ENCODE measurements at regions not wholly inside any gene's neighbourhood (a gene's known extent, or its start where the extent isn't known, plus 50 kb on each side); places are given as distances from the start of the nearest gene placed in this dataset.

DNA sequence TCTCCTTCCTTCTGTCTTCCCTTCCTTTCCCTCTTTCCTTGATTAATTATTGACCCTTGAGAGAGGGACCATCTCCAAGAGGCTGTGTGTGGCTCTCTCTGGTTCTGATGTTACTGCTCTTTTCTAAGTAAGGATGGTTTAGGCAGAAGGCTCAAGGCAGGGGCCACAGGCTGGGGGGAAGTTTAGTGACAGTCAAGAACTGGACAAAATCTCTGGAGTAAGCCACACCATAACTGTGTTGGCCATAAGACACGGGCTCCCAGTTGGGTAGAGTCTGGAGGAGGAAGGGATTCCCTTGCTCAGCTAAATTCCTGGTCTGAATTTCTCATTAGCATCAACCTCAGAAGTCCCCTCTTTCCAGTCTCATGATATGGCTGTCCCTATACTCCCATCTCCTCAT, 74.7 kb downstream of the BUD13 start:
- H3K27me3 Mint-ChIP-seq = peaks cover 21% of the 10 kb centered on the region
- no peak for ATAC-seq (replicated peaks; ENCODE audit: extremely low read depth, poor library complexity, severe bottlenecking)
- no peaks in the 10 kb centered on the region for H3K36me3 Mint-ChIP-seq (ENCODE audit: insufficient read depth)
- no peaks in the 10 kb centered on the region for H3K9me3 Mint-ChIP-seq
- no peak for DNase-seq (ENCODE audit: low spot score in 2 of 2)
- no peak overlapping the region for H3K27ac Mint-ChIP-seq (ENCODE audit: low read depth)
- no peaks in the 10 kb centered on the region for H3K4me1 Mint-ChIP-seq
- no peak overlapping the region for H3K4me3 Mint-ChIP-seq

- DNase-seq (ENCODE audit: low spot score in 2 of 2) (no peak), ATAC-seq (replicated peaks; ENCODE audit: extremely low read depth, poor library complexity, severe bottlenecking) (no peak)
- Mint-ChIP-seq H3K9me3 (no peaks in the 10 kb centered on the region), H3K27ac (ENCODE audit: low read depth) (no peak overlapping the region), H3K27me3 (peaks cover 21% of the 10 kb centered on the region), H3K4me3 (no peak overlapping the region), H3K36me3 (ENCODE audit: insufficient read depth) (no peaks in the 10 kb centered on the region), H3K4me1 (no peaks in the 10 kb centered on the region)
Measured at GRCh38 chr11:116697639-116698038, 75.1 kb downstream of the BUD13 start.

DNA sequence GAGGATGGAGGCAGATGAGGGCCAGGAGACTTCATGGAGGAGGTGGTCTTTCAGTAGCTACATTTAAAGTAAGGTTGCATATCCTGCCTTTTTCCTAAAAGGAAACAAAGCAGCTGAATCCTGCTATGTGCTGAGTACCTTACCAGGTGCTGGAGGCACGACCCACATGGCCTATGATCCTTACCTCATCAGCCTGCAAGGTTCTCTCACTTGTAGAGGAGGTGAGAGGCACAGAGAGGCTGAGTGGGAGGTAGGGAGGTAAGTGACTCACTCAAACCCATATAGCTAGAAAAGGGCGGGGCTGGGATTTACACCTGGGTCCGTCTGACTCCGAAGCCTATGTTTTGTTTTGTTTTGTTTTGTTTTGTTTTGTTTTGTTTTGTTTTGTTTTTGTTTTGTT, 75.8 kb downstream of the BUD13 start:
- Mint-ChIP-seq H3K9me3 (no peaks in the 10 kb centered on the region), H3K27ac (ENCODE audit: low read depth) (no peak overlapping the region), H3K4me1 (no peaks in the 10 kb centered on the region), H3K27me3 (peaks cover 21% of the 10 kb centered on the region), H3K36me3 (ENCODE audit: insufficient read depth) (no peaks in the 10 kb centered on the region), H3K4me3 (no peak overlapping the region)
- ATAC-seq (replicated peaks; ENCODE audit: extremely low read depth, poor library complexity, severe bottlenecking) (no peak), DNase-seq (ENCODE audit: low spot score in 2 of 2) (no peak)

GRCh38 chr11:116696381-116696941, 76.3 kb downstream of the BUD13 start:
- no peaks in the 10 kb centered on the region for H3K36me3 Mint-ChIP-seq (ENCODE audit: insufficient read depth)
- H3K4me1 Mint-ChIP-seq = no peaks in the 10 kb centered on the region
- H3K9me3 Mint-ChIP-seq = no peaks in the 10 kb centered on the region
- no peak overlapping the region for H3K27ac Mint-ChIP-seq (ENCODE audit: low read depth)
- DNase-seq (ENCODE audit: low spot score in 2 of 2) (no peak), ATAC-seq (replicated peaks; ENCODE audit: extremely low read depth, poor library complexity, severe bottlenecking) (no peak)
- no peak overlapping the region for H3K4me3 Mint-ChIP-seq
- H3K27me3 Mint-ChIP-seq = peaks cover 21% of the 10 kb centered on the region

- no peaks in the 10 kb centered on the region for H3K4me1 Mint-ChIP-seq
- H3K9me3 Mint-ChIP-seq = no peaks in the 10 kb centered on the region
- DNase-seq (ENCODE audit: low spot score in 2 of 2) = no peak
- H3K4me3 Mint-ChIP-seq = no peak overlapping the region
- no peak overlapping the region for H3K27ac Mint-ChIP-seq (ENCODE audit: low read depth)
- peaks cover 21% of the 10 kb centered on the region for H3K27me3 Mint-ChIP-seq
- no peak for ATAC-seq (replicated peaks; ENCODE audit: extremely low read depth, poor library complexity, severe bottlenecking)
- no peaks in the 10 kb centered on the region for H3K36me3 Mint-ChIP-seq (ENCODE audit: insufficient read depth)
Measured at GRCh38 chr11:116695657-116696254, 77.0 kb downstream of the BUD13 start.

- DNase-seq (ENCODE audit: low spot score in 2 of 2) (no peak), ATAC-seq (replicated peaks; ENCODE audit: extremely low read depth, poor library complexity, severe bottlenecking) (no peak)
- no peak overlapping the region for H3K4me3 Mint-ChIP-seq
- H3K36me3 Mint-ChIP-seq (ENCODE audit: insufficient read depth) = no peaks in the 10 kb centered on the region
- H3K27me3 Mint-ChIP-seq = peaks cover 21% of the 10 kb centered on the region
- H3K4me1 Mint-ChIP-seq = no peaks in the 10 kb centered on the region
- no peak overlapping the region for H3K27ac Mint-ChIP-seq (ENCODE audit: low read depth)
- H3K9me3 Mint-ChIP-seq = no peaks in the 10 kb centered on the region
Measured at GRCh38 chr11:116694815-116695590, 77.8 kb downstream of the BUD13 start.

GRCh38 chr11:116694349-116694725, 78.5 kb downstream of the BUD13 start:
- peaks cover 21% of the 10 kb centered on the region for H3K27me3 Mint-ChIP-seq
- no peak for DNase-seq (ENCODE audit: low spot score in 2 of 2)
- ATAC-seq (replicated peaks; ENCODE audit: extremely low read depth, poor library complexity, severe bottlenecking) = no peak
- H3K4me3 Mint-ChIP-seq = no peak overlapping the region
- H3K36me3 Mint-ChIP-seq (ENCODE audit: insufficient read depth) = no peaks in the 10 kb centered on the region
- H3K27ac Mint-ChIP-seq (ENCODE audit: low read depth) = no peak overlapping the region
- H3K9me3 Mint-ChIP-seq = no peaks in the 10 kb centered on the region
- H3K4me1 Mint-ChIP-seq = no peaks in the 10 kb centered on the region

DNA sequence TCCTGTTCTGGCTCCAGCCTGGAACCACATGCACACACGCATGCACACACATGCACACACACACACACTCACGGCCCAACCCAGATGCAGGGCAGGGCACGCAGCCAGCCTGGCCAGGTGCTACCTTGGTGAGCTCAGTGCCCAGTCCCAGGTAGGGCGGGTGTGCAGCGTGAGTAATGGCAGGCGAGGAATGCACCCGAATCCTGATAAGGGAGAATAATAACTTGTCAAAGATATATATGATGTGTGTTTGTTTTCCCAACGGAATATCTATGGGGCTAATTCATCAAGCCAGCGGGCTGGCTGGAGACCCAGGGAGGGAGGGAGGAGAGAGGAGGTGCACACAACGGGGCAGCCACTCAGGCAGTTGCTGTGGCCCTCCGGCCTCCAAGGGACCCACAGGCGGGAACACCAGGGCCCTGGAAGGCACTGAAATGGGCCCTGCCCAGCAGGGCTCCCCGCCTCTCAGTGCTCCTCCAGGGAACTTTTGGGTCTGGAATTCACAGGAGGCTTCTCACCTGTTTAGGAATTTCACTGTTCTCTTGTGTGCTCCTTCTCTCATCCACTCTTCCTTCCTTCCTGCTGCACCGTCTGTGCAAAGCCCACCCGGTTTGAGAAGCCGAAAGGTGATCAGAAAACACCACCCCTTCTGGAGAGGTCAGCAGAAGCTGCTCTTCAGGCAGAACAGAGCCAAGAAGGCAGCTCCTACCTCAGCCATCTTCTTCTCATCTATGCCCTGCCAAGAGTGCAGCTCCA, 79.0 kb downstream of the BUD13 start:
- Mint-ChIP-seq H3K4me3 (no peak overlapping the region), H3K27ac (ENCODE audit: low read depth) (no peak overlapping the region), H3K36me3 (ENCODE audit: insufficient read depth) (no peaks in the 10 kb centered on the region), H3K4me1 (no peaks in the 10 kb centered on the region), H3K9me3 (no peaks in the 10 kb centered on the region), H3K27me3 (peaks cover 21% of the 10 kb centered on the region)
- no peak for DNase-seq (ENCODE audit: low spot score in 2 of 2)
- ATAC-seq (replicated peaks; ENCODE audit: extremely low read depth, poor library complexity, severe bottlenecking) = no peak

GRCh38 chr11:116693102-116693570, 79.7 kb downstream of the BUD13 start:
- no peaks in the 10 kb centered on the region for H3K9me3 Mint-ChIP-seq
- H3K4me3 Mint-ChIP-seq = no peak overlapping the region
- ATAC-seq (replicated peaks; ENCODE audit: extremely low read depth, poor library complexity, severe bottlenecking) (no peak), DNase-seq (ENCODE audit: low spot score in 2 of 2) (no peak)
- H3K27ac Mint-ChIP-seq (ENCODE audit: low read depth) = no peak overlapping the region
- H3K27me3 Mint-ChIP-seq = peaks cover 18% of the 10 kb centered on the region
- H3K36me3 Mint-ChIP-seq (ENCODE audit: insufficient read depth) = no peaks in the 10 kb centered on the region
- H3K4me1 Mint-ChIP-seq = no peaks in the 10 kb centered on the region

DNA sequence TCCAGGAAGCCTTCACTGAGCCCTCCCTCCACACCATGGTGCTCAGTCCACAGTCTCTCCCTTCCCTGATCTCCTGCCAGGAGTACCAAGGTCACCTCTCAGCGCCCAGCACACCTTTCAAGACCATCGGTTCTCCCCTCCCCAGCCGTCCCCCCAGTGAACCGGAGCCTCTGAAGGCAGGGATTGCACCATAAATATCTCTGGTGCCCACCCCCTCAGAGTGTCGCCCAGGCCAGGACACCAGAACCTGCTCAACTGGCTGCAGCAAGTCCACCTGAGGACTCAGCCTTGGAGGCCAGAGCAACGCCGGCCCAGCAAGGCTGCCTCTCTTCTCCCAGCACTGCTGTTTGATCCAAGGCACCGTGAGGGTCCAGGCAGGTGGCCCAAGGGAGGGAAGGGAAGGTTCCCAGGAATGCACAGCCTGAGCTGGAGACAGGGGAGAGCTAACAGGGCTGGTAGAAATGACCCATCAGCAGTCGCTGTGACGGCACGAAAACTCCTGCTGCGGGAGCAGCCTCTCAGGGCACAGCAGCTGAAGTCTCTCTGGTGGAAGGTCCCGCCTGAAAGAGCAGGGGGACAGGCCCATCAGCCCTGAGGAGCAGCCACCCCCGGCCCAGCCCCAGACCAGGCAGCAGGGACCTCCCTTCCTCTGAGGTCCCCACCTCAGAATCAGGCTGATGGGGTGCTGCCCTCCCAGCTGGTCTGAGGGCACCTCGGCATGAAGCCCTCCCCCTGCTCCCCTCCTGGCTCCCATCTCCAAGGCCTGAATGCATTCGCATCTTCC, 80.3 kb downstream of the BUD13 start:
- H3K9me3 Mint-ChIP-seq = no peaks in the 10 kb centered on the region
- no peaks in the 10 kb centered on the region for H3K36me3 Mint-ChIP-seq (ENCODE audit: insufficient read depth)

GRCh38 chr11:116691771-116692177, 81.0 kb downstream of the BUD13 start:
- DNase-seq (ENCODE audit: low spot score in 2 of 2) (peak; percentile 26 to 41), ATAC-seq (replicated peaks; ENCODE audit: extremely low read depth, poor library complexity, severe bottlenecking) (peak; percentile 56)
- Mint-ChIP-seq H3K27ac (ENCODE audit: low read depth) (no peak overlapping the region), H3K4me3 (no peak overlapping the region), H3K36me3 (ENCODE audit: insufficient read depth) (no peaks in the 10 kb centered on the region), H3K9me3 (no peaks in the 10 kb centered on the region), H3K27me3 (peaks cover 11% of the 10 kb centered on the region), H3K4me1 (no peaks in the 10 kb centered on the region)

More for the DNA sequence above, 80.3 kb downstream of the BUD13 start:
- H3K4me3 Mint-ChIP-seq = no peak overlapping the region
- ATAC-seq (replicated peaks; ENCODE audit: extremely low read depth, poor library complexity, severe bottlenecking) = no peak
- H3K4me1 Mint-ChIP-seq = no peaks in the 10 kb centered on the region
- peaks cover 12% of the 10 kb centered on the region for H3K27me3 Mint-ChIP-seq
- H3K27ac Mint-ChIP-seq (ENCODE audit: low read depth) = no peak overlapping the region
- DNase-seq (ENCODE audit: low spot score in 2 of 2) = no peak

DNA sequence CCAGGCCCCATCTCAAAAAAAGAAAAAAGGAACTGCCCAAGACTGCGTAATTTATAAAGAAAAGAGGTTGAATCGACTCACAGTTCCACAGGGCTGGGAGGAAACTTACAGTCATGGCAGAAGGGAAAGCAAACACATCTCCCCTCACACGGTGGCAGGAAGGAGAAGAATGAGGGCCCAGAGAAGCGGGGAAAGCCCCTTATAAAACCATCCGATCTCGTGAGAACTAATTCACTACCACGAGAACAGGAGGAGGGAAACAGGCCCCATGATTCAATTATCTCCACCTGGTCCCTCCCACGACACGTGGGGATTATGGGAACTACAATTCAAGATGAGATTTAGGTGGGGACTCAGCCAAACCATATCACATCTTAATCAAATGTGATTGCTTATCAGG, 82.2 kb downstream of the BUD13 start:
- Mint-ChIP-seq H3K9me3 (no peaks in the 10 kb centered on the region), H3K36me3 (ENCODE audit: insufficient read depth) (no peaks in the 10 kb centered on the region), H3K27ac (ENCODE audit: low read depth) (no peak overlapping the region), H3K4me1 (no peaks in the 10 kb centered on the region), H3K27me3 (peaks cover 5% of the 10 kb centered on the region), H3K4me3 (no peak overlapping the region)
- DNase-seq (ENCODE audit: low spot score in 2 of 2) = no peak
- no peak for ATAC-seq (replicated peaks; ENCODE audit: extremely low read depth, poor library complexity, severe bottlenecking)

Measured in central memory CD8-positive, alpha-beta T cell (primary cell).